ENCODE measurements at regions not wholly inside any gene's neighbourhood (a gene's known extent, or its start where the extent isn't known, plus 50 kb on each side); places are given as distances from the start of the nearest gene placed in this dataset.
"Not testable (repeated sequence)": the region's sequence is repeated elsewhere in the genome, so short reads cannot be mapped to it uniquely, and the experiment has no call there.

- DNase-seq, result no peak
Measured at GRCh38 chr2:67904966-67905365, 157.8 kb downstream of the C1D start.

- not testable (repeated sequence) for DNase-seq
Measured at GRCh38 chr2:67906547-67906946, 156.3 kb downstream of the C1D start.

GRCh38 chr2:67917332-67918054, 145.3 kb downstream of the C1D start:
- DNase-seq, result no peak

DNA sequence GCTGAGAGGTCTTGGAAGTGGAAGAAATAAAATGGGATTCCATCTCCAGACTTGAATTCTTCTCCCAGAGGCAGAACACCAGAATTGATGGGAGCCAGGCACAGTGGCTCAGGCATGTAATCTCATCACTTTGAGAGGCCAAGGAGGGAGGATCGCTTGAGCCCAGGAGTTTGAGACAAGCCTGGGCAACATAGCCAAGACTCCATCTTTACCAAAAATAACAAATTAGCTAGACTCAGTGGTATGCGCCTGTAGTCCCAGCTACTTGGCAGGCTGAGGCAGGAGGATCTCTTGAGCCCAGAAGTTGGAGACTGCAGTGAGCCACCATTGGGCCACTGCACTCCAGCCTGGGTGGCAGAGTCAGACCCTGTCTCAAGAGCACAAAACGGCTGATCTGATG, 144.3 kb downstream of the C1D start:
- DNase-seq, result no peak

DNA sequence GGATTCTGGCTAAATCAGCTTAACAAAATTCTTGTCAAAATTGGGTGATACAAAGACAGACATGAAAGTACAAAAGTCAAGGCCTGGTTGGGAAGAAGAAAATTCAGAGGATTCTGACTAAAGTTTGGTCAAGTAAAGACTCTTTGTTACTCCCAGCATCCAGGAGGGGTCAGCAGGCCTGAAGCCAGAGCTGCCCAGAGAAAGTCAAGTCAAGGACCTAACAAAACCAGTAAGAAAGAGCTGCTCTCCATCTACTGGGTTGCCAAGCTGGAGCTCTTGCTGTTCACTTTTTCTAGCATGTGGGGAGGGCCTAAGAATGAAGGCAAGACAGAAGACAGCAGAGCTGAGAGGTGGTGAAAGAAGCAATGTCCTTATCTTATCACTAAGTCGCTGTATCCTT, 143.3 kb downstream of the C1D start:
- no peak for DNase-seq

- peak; percentile 15 for DNase-seq
Measured at GRCh38 chr2:67922080-67922785, 140.6 kb downstream of the C1D start.

DNA sequence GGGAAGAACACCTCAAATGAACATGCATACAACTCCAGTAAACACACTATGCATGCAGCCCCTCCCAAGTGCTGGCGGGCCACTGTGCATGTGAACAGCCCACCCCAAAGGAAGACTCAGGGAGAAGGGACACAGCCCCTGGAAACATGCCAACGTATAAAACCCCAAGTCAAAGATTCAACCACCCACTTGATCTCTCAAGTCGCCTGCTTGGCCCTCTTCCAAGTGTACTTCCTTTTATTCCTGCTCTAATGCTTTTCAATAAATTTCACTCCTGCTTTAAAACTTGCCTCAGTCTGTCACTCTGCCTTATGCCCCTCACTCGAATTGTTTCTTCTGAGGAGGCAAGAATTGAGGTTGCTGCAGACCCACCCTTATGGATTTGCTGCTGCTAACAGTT, 139.1 kb downstream of the C1D start:
- DNase-seq, result no peak

GRCh38 chr2:67927501-67927900, 135.3 kb downstream of the C1D start:
- no peak for DNase-seq

DNA sequence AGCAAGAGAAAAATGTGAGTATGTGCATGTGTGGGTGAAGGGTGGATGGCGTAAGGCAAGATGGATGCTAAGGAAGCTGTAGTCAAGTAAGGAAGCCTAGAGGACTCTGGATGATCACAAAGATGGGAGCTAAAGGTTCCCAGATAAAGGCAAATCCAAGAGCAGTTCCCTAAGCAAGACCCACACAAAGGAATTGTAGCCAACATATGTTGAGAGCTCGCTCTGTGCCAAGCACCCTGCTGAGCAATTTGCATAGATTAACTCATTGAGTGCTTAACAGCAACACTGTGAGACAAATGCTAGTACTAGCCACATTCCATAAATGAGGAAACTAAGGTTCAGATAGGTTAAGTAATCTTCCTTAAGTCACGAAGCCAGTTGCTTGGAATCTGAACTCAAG, 132.6 kb downstream of the C1D start:
- no peak for DNase-seq

DNA sequence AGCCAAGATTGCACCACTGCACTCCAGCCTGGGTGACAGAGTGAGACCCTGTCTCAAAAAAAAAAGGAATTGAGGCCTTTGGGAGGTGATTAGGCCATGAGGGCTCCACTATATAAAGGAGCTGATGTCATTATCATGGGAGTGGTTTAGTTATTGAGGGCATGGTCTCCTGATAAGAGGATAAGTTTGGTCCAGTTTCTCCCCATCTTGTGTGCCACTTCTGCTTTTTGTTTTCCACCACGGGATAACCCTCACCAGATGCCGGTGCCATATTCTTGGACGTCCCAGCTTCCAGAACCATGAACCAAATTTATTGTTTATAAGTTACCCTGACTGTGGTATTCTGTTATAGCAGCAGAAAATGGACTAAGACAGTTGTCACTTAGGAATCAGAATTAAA, 125.8 kb downstream of the C1D start:
- no peak for DNase-seq

DNA sequence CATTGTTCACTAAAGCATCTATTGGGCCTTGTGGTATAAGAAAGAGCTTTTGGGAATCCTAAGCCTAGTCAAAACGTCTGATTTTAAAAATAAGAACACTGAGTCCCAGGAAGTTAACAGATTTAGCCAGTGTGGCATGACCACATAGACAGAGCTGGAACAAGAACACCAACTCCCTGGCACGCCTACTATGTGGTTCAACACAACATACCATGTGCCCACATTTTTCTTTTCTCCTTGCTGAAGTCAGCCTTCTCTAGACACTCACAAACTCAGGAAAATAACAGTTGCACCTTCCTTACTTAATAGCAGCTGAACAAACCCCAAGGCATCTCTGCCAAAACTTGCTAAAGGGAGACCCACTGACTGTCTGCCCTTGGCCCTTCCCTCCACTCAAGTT, 124.8 kb downstream of the C1D start:
- no peak for DNase-seq

DNA sequence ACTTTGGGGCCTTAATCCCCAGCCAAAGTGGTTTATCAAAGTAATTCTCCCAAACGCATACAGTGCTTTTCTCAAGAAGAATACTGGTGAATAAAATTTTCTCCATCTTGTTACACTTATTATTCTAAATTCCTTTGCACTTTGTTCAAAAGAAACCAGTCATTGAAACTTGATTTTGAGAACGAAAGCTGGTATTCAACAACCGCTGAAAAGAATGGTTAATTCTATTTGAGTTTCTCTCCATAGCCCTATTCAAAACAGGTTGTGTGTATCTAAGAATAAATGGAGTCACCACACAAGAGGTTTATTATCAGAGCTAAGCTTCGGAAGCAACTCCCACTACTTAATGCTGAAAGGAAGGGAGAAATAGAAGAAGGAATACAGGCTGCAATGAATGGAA, 117.7 kb downstream of the C1D start:
- DNase-seq, result no peak

GRCh38 chr2:67945940-67946339, 116.9 kb downstream of the C1D start:
- no peak for DNase-seq

DNA sequence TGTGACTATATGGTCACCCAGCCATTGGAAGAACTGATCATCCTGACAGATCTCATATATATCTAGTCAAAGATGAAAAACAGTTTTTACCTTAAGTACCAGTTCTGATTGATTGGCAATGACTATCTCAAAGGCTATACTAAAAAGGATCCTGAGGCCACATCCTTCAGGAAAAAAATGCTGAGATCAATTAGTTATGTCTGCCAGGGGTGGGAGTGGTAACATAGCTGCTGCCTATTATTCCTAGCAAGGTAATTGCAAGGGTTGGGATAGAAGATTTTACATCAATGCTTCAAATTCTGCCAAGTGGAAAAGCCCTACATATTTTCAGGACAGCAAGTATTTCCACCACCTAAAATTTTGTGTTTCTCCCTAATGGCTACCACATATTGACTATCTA, 114.7 kb downstream of the C1D start:
- no peak for DNase-seq

- DNase-seq, result no peak
Measured at GRCh38 chr2:67948506-67948905, 114.3 kb downstream of the C1D start.

- no peak for DNase-seq
Measured at GRCh38 chr2:67950018-67950417, 112.8 kb downstream of the C1D start.

DNA sequence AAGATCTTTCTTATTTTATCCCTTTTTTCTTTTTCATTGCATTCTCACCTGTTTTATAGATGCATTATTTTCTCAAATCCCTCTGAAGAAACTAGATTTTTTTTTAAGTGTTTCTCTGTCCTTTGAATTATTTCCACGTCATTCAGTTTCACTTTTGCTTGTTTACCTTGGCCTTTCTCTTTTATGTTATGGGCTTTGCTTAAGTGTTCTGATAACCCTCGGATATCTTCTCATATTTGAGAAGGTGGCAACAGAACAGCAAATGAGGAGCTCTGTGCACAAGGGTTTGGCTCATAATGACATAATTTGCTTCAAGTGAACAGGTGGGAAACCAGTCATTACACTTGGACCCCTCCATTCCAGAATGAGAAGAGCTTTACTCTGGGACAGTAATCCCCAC, 111.9 kb downstream of the C1D start:
- no peak for DNase-seq

- no peak for DNase-seq
Measured at GRCh38 chr2:67952066-67952465, 110.7 kb downstream of the C1D start.

- DNase-seq, result no peak
Measured at GRCh38 chr2:67954093-67954748, 108.6 kb downstream of the C1D start.

DNA sequence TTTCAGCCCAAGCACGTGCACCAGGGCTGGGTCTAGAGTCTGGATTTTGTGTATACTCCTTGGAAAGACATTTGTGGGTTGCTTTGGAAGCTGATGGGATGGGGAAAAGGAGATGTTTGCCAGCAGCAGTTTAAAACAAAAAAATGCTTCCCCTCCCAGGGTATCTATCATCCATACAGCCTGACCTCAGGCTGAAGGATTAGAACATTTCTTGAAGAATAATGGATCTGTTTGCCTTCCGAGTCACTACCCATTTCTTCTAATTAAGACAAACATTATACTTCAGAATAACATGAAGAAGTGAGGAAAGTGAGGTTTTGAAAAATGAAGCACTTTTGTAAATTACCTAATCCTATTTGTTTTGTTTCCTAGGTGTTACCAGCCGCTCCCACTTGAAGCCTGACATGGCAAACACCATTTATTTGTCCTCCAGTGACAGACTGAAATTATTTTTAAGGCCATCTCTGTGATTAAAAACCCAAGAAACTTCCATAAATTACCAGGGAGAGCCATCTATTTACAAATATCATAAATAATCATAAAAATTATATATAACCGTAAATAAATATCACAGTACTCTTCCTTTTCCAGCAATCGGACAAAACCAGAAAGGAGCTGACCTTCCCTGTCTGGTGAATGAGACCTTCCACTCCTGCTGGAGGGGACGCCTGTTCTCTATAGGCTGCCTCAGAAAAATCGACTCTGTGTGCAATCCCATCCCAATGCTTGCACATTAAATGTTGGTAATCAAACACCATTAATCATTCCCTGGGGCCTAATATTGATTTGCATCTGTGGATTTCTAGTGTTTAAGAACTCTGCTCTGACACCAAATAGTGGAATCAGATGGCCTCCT, 106.8 kb downstream of the C1D start:
- no peak for DNase-seq

DNA sequence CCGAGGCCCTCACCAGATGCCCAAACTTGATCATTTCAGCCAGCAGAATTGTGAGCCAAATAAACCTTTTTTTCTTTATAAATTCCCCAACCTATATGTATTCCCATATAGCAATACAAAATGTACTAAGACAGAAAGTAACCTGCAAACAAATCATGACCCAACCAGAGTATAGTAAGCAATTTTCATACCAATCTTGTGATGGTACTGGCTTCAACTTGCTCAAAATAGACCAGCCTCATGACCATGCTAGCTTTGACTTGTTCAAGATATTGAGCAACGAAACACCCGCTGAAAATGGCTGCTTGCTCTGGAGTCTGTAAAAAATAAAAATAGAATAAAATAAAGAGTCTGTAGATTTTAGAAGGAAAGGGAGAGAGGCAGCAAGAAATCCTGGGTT, 97.6 kb downstream of the C1D start:
- no peak for DNase-seq

- DNase-seq, result no peak
Measured at GRCh38 chr2:67970071-67970470, 92.7 kb downstream of the C1D start.

Data from renal pelvis (tissue), 1 donor.